ENCODE measurements at regions not wholly inside any gene's neighbourhood (a gene's known extent, or its start where the extent isn't known, plus 50 kb on each side); places are given as distances from the start of the nearest gene placed in this dataset.

GRCh38 chr12:65747338-65747737 is 76.9 kb upstream of the HMGA2 start:
- 0% methylated on average over 3 of the region's 3 CpGs for WGBS (ENCODE audit: insufficient coverage, low coverage, missing lambda C conversion rate)
- Histone ChIP-seq H3K4me2 (ENCODE audit: insufficient read depth, low read length) (no peak overlapping the region), H3K9me1 (ENCODE audit: control insufficient read depth, insufficient read depth, low read length) (no peaks in the 10 kb centered on the region), H3K79me2 (ENCODE audit: control insufficient read depth, insufficient read depth, low read length) (no peaks in the 10 kb centered on the region), H3K36me3 (ENCODE audit: control insufficient read depth, insufficient read depth, low read length) (no peaks in the 10 kb centered on the region), H2AFZ (ENCODE audit: low read depth, low read length) (no peak overlapping the region), H3K9ac (ENCODE audit: insufficient read depth in 1 of 2, low read depth in 2 of 2, low read length in 2 of 2) (no peak overlapping the region), H3K27ac (ENCODE audit: extremely low read depth, low read depth, low read length) (no peak overlapping the region), H3K4me3 (no peak overlapping the region), H3K9me3 (replicated peaks; ENCODE audit: control insufficient read depth, insufficient read depth, low read depth, low read length) (no peaks in the 10 kb centered on the region), H4K20me1 (replicated peaks; ENCODE audit: control insufficient read depth, insufficient read depth, low read length) (no peaks in the 10 kb centered on the region), H3K4me1 (replicated peaks in 1 of 2; ENCODE audit: control insufficient read depth in 2 of 2, insufficient read depth in 2 of 2, low read length in 2 of 2) (peaks cover 0 to 2% of the 10 kb centered on the region in 2 experiments; a peak in 1 of 5 replicates), H3K27me3 (ENCODE audit: control insufficient read depth in 2 of 2, insufficient read depth in 2 of 2, low read length in 2 of 2) (no peaks in the 10 kb centered on the region; a peak in 1 of 5 replicates)
- in situ Hi-C loops (cut with MboI) (no loop called here), intact Hi-C loops (cut with micrococcal nuclease) (no loop called here)
- ATAC-seq (no peak), FAIRE-seq (no peak), DNase-seq (ENCODE audit: extremely low read depth in 1 of 4, low spot score in 3 of 4) (no peak)
- TF ChIP-seq NFYB (IDR thresholded peaks at IDR 0.05; ENCODE audit: extremely low read depth, insufficient read length) = no peak
- TF ChIP-seq TCFL5 (CRISPR knock-in tag; conservative IDR thresholded peaks at IDR 0.05) = no peak
- TF ChIP-seq RBM14 (IDR thresholded peaks at IDR 0.05; ENCODE audit: borderline replicate concordance, insufficient read depth, low read depth, low read length) = no peak
- TF ChIP-seq ZSCAN32 (CRISPR knock-in tag; IDR thresholded peaks at IDR 0.05) = no peak
- no peak for TF ChIP-seq HMGN3 (IDR thresholded peaks at IDR 0.05; ENCODE audit: borderline replicate concordance, extremely low read depth, insufficient read length, low read depth, low read length)
- no peak for TF ChIP-seq CCNT2 (IDR thresholded peaks at IDR 0.05; ENCODE audit: borderline replicate concordance, extremely low read depth, insufficient read length, low read depth, low read length)
- TF ChIP-seq NR2C1 (IDR thresholded peaks at IDR 0.05) = no peak
- no peak for TF ChIP-seq NR2C1 (tag; IDR thresholded peaks at IDR 0.05)
- TF ChIP-seq SAFB2 (IDR thresholded peaks at IDR 0.05; ENCODE audit: borderline replicate concordance, low read depth, low read length, severe bottlenecking) = no peak
- TF ChIP-seq REST (IDR thresholded peaks at IDR 0.05; ENCODE audit: borderline replicate concordance) = no peak
- no peak for TF ChIP-seq REST (CRISPR knock-in tag; IDR thresholded peaks at IDR 0.05; ENCODE audit: low read depth)
- no peak for TF ChIP-seq XRCC3 (IDR thresholded peaks at IDR 0.05)
- no TSS peak for BruUV-seq (replicated peaks)
- POLR2A ChIA-PET = no interaction called here
- CTCF ChIA-PET (ENCODE audit: low intra/inter-chr PET ratio) = no interaction called here
